Liver (tissue), 8 donors: ENCODE measurements at regions not wholly inside any gene's neighbourhood (a gene's known extent, or its start where the extent isn't known, plus 50 kb on each side); places are given as distances from the start of the nearest gene placed in this dataset.

Experiments
- DNase-seq: peaks from one replicate; pipeline ENCODE4 v3.0.0-alpha.2; 2017; ENCODE audit warnings: low spot score
- H3K27ac ChIP-seq, 2 donors: one replicate each; pipeline ENCODE4 v1.7.0; 2013; ENCODE audit warnings: inconsistent platforms in 2 of 2, low read length in 2 of 2, control low read depth in 1 of 2, low read depth in 1 of 2, mild to moderate bottlenecking in 1 of 2
- H3K27me3 ChIP-seq, 4 donors: one replicate each; pipeline versions ENCODE4 v1.6.1 to v1.7.0; 2013; ENCODE audit warnings: low read length in 3 of 4, inconsistent platforms in 1 of 4, mild to moderate bottlenecking in 1 of 4, moderate library complexity in 1 of 4; ENCODE audit not compliant: control insufficient read depth in 4 of 4, insufficient read depth in 4 of 4
- H3K36me3 ChIP-seq, 4 donors: one replicate each; pipeline versions ENCODE4 v1.6.1 to v1.7.0; 2013; ENCODE audit warnings: low read length in 3 of 4, mild to moderate bottlenecking in 3 of 4, low read depth in 1 of 4, moderate library complexity in 1 of 4; ENCODE audit not compliant: control insufficient read depth in 4 of 4, insufficient read depth in 3 of 4
- H3K4me1 ChIP-seq, 4 donors: one replicate each; pipeline versions ENCODE4 v1.6.1 to v1.7.0; 2013; ENCODE audit warnings: low read length in 3 of 4, mild to moderate bottlenecking in 3 of 4, moderate library complexity in 1 of 4; ENCODE audit not compliant: control insufficient read depth in 4 of 4, insufficient read depth in 4 of 4
- H3K4me3 ChIP-seq, 3 donors: one replicate each; pipeline versions ENCODE4 v1.6.1 to v1.7.0; 2013; ENCODE audit warnings: low read length in 3 of 3, control low read depth in 1 of 3, low read depth in 1 of 3, mild to moderate bottlenecking in 1 of 3
- H3K9ac ChIP-seq, 2 donors: one replicate each; pipeline ENCODE4 v1.7.0; 2013; ENCODE audit warnings: low read length in 2 of 2, mild to moderate bottlenecking in 2 of 2, moderate library complexity in 2 of 2, control low read depth in 1 of 2, low read depth in 1 of 2
- H3K9me3 ChIP-seq, 4 donors: one replicate each; pipeline versions ENCODE4 v1.6.1 to v1.7.0; 2013; ENCODE audit warnings: low read length in 3 of 4; ENCODE audit not compliant: control insufficient read depth in 4 of 4
- CTCF ChIP-seq: fragments of 150-350 bp; IDR thresholded peaks from 2 replicates; pipeline ENCODE4 v1.5.1; 2017; ENCODE audit warnings: improper control_type of control experiment, low read depth, low read length; ENCODE audit not compliant: missing input control
- EGR1 ChIP-seq, 2 donors: IDR thresholded peaks; 2 replicates each; pipeline ENCODE4 v1.6.1; 2016 to 2018; ENCODE audit warnings: antibody characterized with exemption in 2 of 2, low read depth in 2 of 2
- FOXA1 ChIP-seq: IDR thresholded peaks from 2 replicates; pipeline ENCODE4 v1.6.1; 2016; ENCODE audit warnings: antibody characterized with exemption
- FOXA2 ChIP-seq: IDR thresholded peaks from 2 replicates; pipeline ENCODE4 v1.6.1; 2016; ENCODE audit warnings: antibody characterized with exemption
- GABPA ChIP-seq, 2 donors: IDR thresholded peaks in 1 of 2; conservative IDR thresholded peaks in 1 of 2; 2 replicates each; pipeline ENCODE4 v1.6.1; 2016; ENCODE audit warnings: antibody characterized with exemption in 2 of 2, mild to moderate bottlenecking in 1 of 2, moderate library complexity in 1 of 2
- HNF4A ChIP-seq, 2 donors: conservative IDR thresholded peaks; 2 replicates each; pipeline ENCODE4 v1.6.1; 2016; ENCODE audit warnings: antibody characterized with exemption in 2 of 2, mild to moderate bottlenecking in 2 of 2
- HNF4G ChIP-seq: IDR thresholded peaks from 2 replicates; pipeline ENCODE4 v1.6.1; 2016; ENCODE audit warnings: antibody characterized with exemption
- JUND ChIP-seq, 2 donors: IDR thresholded peaks; 2 replicates each; pipeline ENCODE4 v1.6.1; 2016; ENCODE audit warnings: antibody characterized with exemption in 2 of 2
- MAX ChIP-seq: IDR thresholded peaks from 2 replicates; pipeline ENCODE4 v1.6.1; 2016; ENCODE audit warnings: antibody characterized with exemption
- NR2F2 ChIP-seq: IDR thresholded peaks from 2 replicates; pipeline ENCODE4 v1.6.1; 2016; ENCODE audit warnings: antibody characterized with exemption
- RAD21 ChIP-seq, 2 donors: IDR thresholded peaks; 2 replicates each; pipeline ENCODE4 v1.6.1; 2016; ENCODE audit warnings: antibody characterized with exemption in 2 of 2, mild to moderate bottlenecking in 2 of 2
- RXRA ChIP-seq, 2 donors: IDR thresholded peaks; 2 replicates each; pipeline ENCODE4 v1.6.1; 2017 to 2018; ENCODE audit warnings: antibody characterized with exemption in 2 of 2, mild to moderate bottlenecking in 1 of 2
- SP1 ChIP-seq: IDR thresholded peaks from 2 replicates; pipeline ENCODE4 v1.6.1; 2018; ENCODE audit warnings: antibody characterized with exemption, mild to moderate bottlenecking
- TAF1 ChIP-seq: conservative IDR thresholded peaks from 2 replicates; pipeline ENCODE4 v1.6.1; 2016; ENCODE audit warnings: antibody characterized with exemption, mild to moderate bottlenecking
- ZBTB33 ChIP-seq: IDR thresholded peaks from 2 replicates; pipeline ENCODE4 v1.6.1; 2016; ENCODE audit warnings: antibody characterized with exemption
- WGBS: extraction: QIAGEN DNeasy Blood & Tissue Kit; methylation state at CpG from one replicate; pipeline ENCODE4 v1.1.7; 2013; 5-methylcytosine and 5-hydroxymethylcytosine counted together
- TF ChIP-seq, protein P1 (sequence below): IDR thresholded peaks from 2 replicates; pipeline ENCODE4 v1.6.1; 2016; ENCODE audit warnings: antibody characterized with exemption, mild to moderate bottlenecking
- TF ChIP-seq, protein P2 (sequence below): IDR thresholded peaks from 2 replicates; pipeline ENCODE4 v1.6.1; 2016; ENCODE audit warnings: antibody characterized with exemption
- donor health status: healthy.
- donor health status: healthy.
- donor health status: healthy.
- donor health status: healthy.
- donor health status: healthy.

GRCh38 chr13:44267980-44268379, 105.6 kb upstream of the SERP2 start:
- TF ChIP-seq EGR1 (IDR thresholded peaks at IDR 0.05; ENCODE audit: low read depth in 2 of 2) (no peak), NR2F2 (no peak), TAF1 (no peak), RAD21 (IDR thresholded peaks at IDR 0.05) (no peak), RXRA (IDR thresholded peaks at IDR 0.05) (no peak), FOXA1 (no peak), ZBTB33 (no peak), MAX (no peak), CTCF (no peak)
- TF ChIP-seq, protein P1, sequence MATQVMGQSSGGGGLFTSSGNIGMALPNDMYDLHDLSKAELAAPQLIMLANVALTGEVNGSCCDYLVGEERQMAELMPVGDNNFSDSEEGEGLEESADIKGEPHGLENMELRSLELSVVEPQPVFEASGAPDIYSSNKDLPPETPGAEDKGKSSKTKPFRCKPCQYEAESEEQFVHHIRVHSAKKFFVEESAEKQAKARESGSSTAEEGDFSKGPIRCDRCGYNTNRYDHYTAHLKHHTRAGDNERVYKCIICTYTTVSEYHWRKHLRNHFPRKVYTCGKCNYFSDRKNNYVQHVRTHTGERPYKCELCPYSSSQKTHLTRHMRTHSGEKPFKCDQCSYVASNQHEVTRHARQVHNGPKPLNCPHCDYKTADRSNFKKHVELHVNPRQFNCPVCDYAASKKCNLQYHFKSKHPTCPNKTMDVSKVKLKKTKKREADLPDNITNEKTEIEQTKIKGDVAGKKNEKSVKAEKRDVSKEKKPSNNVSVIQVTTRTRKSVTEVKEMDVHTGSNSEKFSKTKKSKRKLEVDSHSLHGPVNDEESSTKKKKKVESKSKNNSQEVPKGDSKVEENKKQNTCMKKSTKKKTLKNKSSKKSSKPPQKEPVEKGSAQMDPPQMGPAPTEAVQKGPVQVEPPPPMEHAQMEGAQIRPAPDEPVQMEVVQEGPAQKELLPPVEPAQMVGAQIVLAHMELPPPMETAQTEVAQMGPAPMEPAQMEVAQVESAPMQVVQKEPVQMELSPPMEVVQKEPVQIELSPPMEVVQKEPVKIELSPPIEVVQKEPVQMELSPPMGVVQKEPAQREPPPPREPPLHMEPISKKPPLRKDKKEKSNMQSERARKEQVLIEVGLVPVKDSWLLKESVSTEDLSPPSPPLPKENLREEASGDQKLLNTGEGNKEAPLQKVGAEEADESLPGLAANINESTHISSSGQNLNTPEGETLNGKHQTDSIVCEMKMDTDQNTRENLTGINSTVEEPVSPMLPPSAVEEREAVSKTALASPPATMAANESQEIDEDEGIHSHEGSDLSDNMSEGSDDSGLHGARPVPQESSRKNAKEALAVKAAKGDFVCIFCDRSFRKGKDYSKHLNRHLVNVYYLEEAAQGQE, result no peak
- Histone ChIP-seq H3K4me3 (no peak overlapping the region), H3K9ac (no peak overlapping the region), H3K9me3 (no peaks in the 10 kb centered on the region), H3K27me3 (no peaks in the 10 kb centered on the region), H3K27ac (no peak overlapping the region), H3K4me1 (no peaks in the 10 kb centered on the region), H3K36me3 (no peaks in the 10 kb centered on the region)
- WGBS, result 96% methylated on average over 4 of the region's 4 CpGs
- no peak for DNase-seq

DNA sequence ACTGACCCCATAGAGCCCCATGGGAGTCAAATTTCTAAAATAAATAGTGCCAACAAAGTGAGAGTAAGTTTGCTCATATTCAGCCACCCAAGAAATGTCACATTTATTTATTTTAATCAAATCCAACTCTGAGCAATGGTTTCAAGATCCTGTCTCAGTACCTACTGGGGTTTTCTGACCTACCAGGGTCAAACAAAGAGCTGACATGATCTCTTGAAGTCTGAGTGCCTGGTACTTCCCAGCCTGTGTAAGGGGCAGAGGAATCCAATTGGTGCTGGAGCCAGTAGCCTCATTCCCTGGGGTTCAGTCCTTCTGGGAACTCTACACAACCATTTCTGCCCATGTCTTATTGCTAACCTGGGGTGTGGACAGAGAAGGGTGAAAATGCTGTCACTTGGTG, 104.6 kb upstream of the SERP2 start:
- Histone ChIP-seq H3K36me3 (no peaks in the 10 kb centered on the region), H3K4me1 (peaks cover 0 to 2% (median under 1%) of the 10 kb centered on the region in 4 donors), H3K4me3 (no peak overlapping the region), H3K9me3 (no peaks in the 10 kb centered on the region), H3K27me3 (no peaks in the 10 kb centered on the region), H3K27ac (no peak overlapping the region), H3K9ac (no peak overlapping the region)
- no peak for DNase-seq
- TF ChIP-seq SP1 (no peak), CTCF (no peak), NR2F2 (no peak), RXRA (IDR thresholded peaks at IDR 0.05) (no peak), FOXA2 (no peak), TAF1 (no peak), JUND (IDR thresholded peaks at IDR 0.05) (no peak), HNF4G (no peak), HNF4A (conservative IDR thresholded peaks at IDR 0.05) (no peak), GABPA (IDR thresholded peaks at IDR 0.05 in 1 of 2, conservative IDR thresholded peaks at IDR 0.05 in 1 of 2) (no peak), EGR1 (IDR thresholded peaks at IDR 0.05; ENCODE audit: low read depth in 2 of 2) (no peak)
- TF ChIP-seq, protein P2, sequence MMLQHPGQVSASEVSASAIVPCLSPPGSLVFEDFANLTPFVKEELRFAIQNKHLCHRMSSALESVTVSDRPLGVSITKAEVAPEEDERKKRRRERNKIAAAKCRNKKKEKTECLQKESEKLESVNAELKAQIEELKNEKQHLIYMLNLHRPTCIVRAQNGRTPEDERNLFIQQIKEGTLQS, result no peak
- TF ChIP-seq, protein P1, result no peak
